ENCODE measurements at regions not wholly inside any gene's neighbourhood (a gene's known extent, or its start where the extent isn't known, plus 50 kb on each side); places are given as distances from the start of the nearest gene placed in this dataset.

GRCh38 chr9:108663422-108663821 lies 192.4 kb downstream of the ACTL7B start:
- H3K27ac ChIP-seq = no peak overlapping the region

GRCh38 chr9:108662956-108663355 lies 192.8 kb downstream of the ACTL7B start:
- no peak for TF ChIP-seq ZFX (IDR thresholded peaks at IDR 0.05; ENCODE audit: borderline replicate concordance)
- no peak overlapping the region for H3K27ac ChIP-seq

More at GRCh38 chr9:108663422-108663821, 192.4 kb downstream of the ACTL7B start:
- TF ChIP-seq ZFX (IDR thresholded peaks at IDR 0.05; ENCODE audit: borderline replicate concordance) (no peak), CTCF (IDR thresholded peaks at IDR 0.05) (no peak)

- no peak for TF ChIP-seq ZFX (IDR thresholded peaks at IDR 0.05; ENCODE audit: borderline replicate concordance)
- TF ChIP-seq CTCF (IDR thresholded peaks at IDR 0.05) = no peak
- no peak overlapping the region for H3K27ac ChIP-seq
Observed at GRCh38 chr9:108662091-108662875, 193.5 kb downstream of the ACTL7B start.

GRCh38 chr9:108656566-108656965 lies 199.2 kb downstream of the ACTL7B start:
- H3K27ac ChIP-seq = no peak overlapping the region
- TF ChIP-seq CTCF (IDR thresholded peaks at IDR 0.05) (no peak), ZFX (IDR thresholded peaks at IDR 0.05; ENCODE audit: borderline replicate concordance) (no peak)

GRCh38 chr9:108655818-108656217 lies 200.0 kb downstream of the ACTL7B start:
- H3K27ac ChIP-seq = no peak overlapping the region
- no peak for TF ChIP-seq ZFX (IDR thresholded peaks at IDR 0.05; ENCODE audit: borderline replicate concordance)
- no peak for TF ChIP-seq CTCF (IDR thresholded peaks at IDR 0.05)

GRCh38 chr9:108654566-108654965 lies 201.2 kb downstream of the ACTL7B start:
- no peak overlapping the region for H3K27ac ChIP-seq
- no peak for TF ChIP-seq CTCF (IDR thresholded peaks at IDR 0.05)
- no peak for TF ChIP-seq ZFX (IDR thresholded peaks at IDR 0.05; ENCODE audit: borderline replicate concordance)

GRCh38 chr9:108652851-108653250 lies 202.9 kb downstream of the ACTL7B start:
- H3K27ac ChIP-seq = no peak overlapping the region
- TF ChIP-seq CTCF (IDR thresholded peaks at IDR 0.05) (no peak), ZFX (IDR thresholded peaks at IDR 0.05; ENCODE audit: borderline replicate concordance) (no peak)

Measured in 22Rv1 (cell line).